IPS-18c (cell line): ENCODE measurements at regions not wholly inside any gene's neighbourhood (a gene's known extent, or its start where the extent isn't known, plus 50 kb on each side); places are given as distances from the start of the nearest gene placed in this dataset.

Source experiments
- H3K4me3 ChIP-seq: 2 replicates; pipeline ENCODE4 v1.7.0; 2013; ENCODE audit warnings: low read depth, mild to moderate bottlenecking, low read length, moderate library complexity; ENCODE audit not compliant: insufficient read depth
- H3K9me3 ChIP-seq: one replicate; pipeline ENCODE4 v1.6.1; 2013; ENCODE audit warnings: mild to moderate bottlenecking, low read length, moderate library complexity; ENCODE audit not compliant: control insufficient read depth, insufficient read depth

GRCh38 chr12:60278209-60278608, 682.4 kb downstream of the SLC16A7 start:
- Histone ChIP-seq H3K4me3 (no peak overlapping the region), H3K9me3 (no peaks in the 10 kb centered on the region)

GRCh38 chr12:60279221-60279620, 683.4 kb downstream of the SLC16A7 start:
- no peak overlapping the region for H3K4me3 ChIP-seq
- H3K9me3 ChIP-seq, result no peaks in the 10 kb centered on the region

GRCh38 chr12:60281522-60281921, 685.7 kb downstream of the SLC16A7 start:
- no peaks in the 10 kb centered on the region for H3K9me3 ChIP-seq
- no peak overlapping the region for H3K4me3 ChIP-seq

GRCh38 chr12:60290532-60290931, 694.7 kb downstream of the SLC16A7 start:
- H3K4me3 ChIP-seq, result no peak overlapping the region
- H3K9me3 ChIP-seq, result peaks cover 9% of the 10 kb centered on the region

- Histone ChIP-seq H3K9me3 (no peaks in the 10 kb centered on the region), H3K4me3 (no peak overlapping the region)
Measured at GRCh38 chr12:60308366-60308991, 712.6 kb downstream of the SLC16A7 start.

GRCh38 chr12:60311940-60312339, 716.1 kb downstream of the SLC16A7 start:
- no peak overlapping the region for H3K4me3 ChIP-seq
- no peaks in the 10 kb centered on the region for H3K9me3 ChIP-seq

GRCh38 chr12:60317361-60317760, 721.5 kb downstream of the SLC16A7 start:
- Histone ChIP-seq H3K9me3 (no peaks in the 10 kb centered on the region), H3K4me3 (no peak overlapping the region)

GRCh38 chr12:60324746-60325145, 728.9 kb downstream of the SLC16A7 start:
- no peak overlapping the region for H3K4me3 ChIP-seq
- no peaks in the 10 kb centered on the region for H3K9me3 ChIP-seq

GRCh38 chr12:60333461-60333860, 737.6 kb downstream of the SLC16A7 start:
- Histone ChIP-seq H3K4me3 (no peak overlapping the region), H3K9me3 (no peaks in the 10 kb centered on the region)

GRCh38 chr12:60335745-60336144, 739.9 kb downstream of the SLC16A7 start:
- Histone ChIP-seq H3K4me3 (no peak overlapping the region), H3K9me3 (no peaks in the 10 kb centered on the region)

- H3K9me3 ChIP-seq, result no peaks in the 10 kb centered on the region
- no peak overlapping the region for H3K4me3 ChIP-seq
Measured at GRCh38 chr12:60337839-60338549, 742.2 kb downstream of the SLC16A7 start.

- Histone ChIP-seq H3K4me3 (no peak overlapping the region), H3K9me3 (no peaks in the 10 kb centered on the region)
Measured at GRCh38 chr12:60345442-60345841, 749.6 kb downstream of the SLC16A7 start.

- no peaks in the 10 kb centered on the region for H3K9me3 ChIP-seq
- H3K4me3 ChIP-seq, result no peak overlapping the region
Measured at GRCh38 chr12:60349232-60349978, 753.6 kb downstream of the SLC16A7 start.

- Histone ChIP-seq H3K9me3 (no peaks in the 10 kb centered on the region), H3K4me3 (no peak overlapping the region)
Measured at GRCh38 chr12:60387356-60387755, 791.5 kb downstream of the SLC16A7 start.

- Histone ChIP-seq H3K4me3 (no peak overlapping the region), H3K9me3 (peaks cover 2% of the 10 kb centered on the region)
Measured at GRCh38 chr12:60391051-60391450, 795.2 kb downstream of the SLC16A7 start.

- Histone ChIP-seq H3K4me3 (no peak overlapping the region), H3K9me3 (peaks cover 2% of the 10 kb centered on the region)
Measured at GRCh38 chr12:60391791-60392190, 796.0 kb downstream of the SLC16A7 start.

GRCh38 chr12:60393093-60393492, 797.3 kb downstream of the SLC16A7 start:
- no peak overlapping the region for H3K4me3 ChIP-seq
- H3K9me3 ChIP-seq, result peaks cover 2% of the 10 kb centered on the region

- peaks cover 2% of the 10 kb centered on the region for H3K9me3 ChIP-seq
- H3K4me3 ChIP-seq, result no peak overlapping the region
Measured at GRCh38 chr12:60394665-60395064, 798.8 kb downstream of the SLC16A7 start.
